Activated CD4-positive, alpha-beta T cell treated with anti-CD3 and anti-CD28 coated beads, Interleukin-2, amount 10 ng/mL, durations not matched to agents 7 days and 5 days (primary cell): ENCODE measurements at regions not wholly inside any gene's neighbourhood (a gene's known extent, or its start where the extent isn't known, plus 50 kb on each side); places are given as distances from the start of the nearest gene placed in this dataset.

ENCODE experiments used
- CTCF ChIA-PET: fragments of 350-600 bp; sonication (Branson Sonifier 250); formaldehyde crosslinking; loops from one replicate; lab custom pipeline; 2021; ENCODE audit warnings: antibody characterized with exemption; lab: Charles Lee
- POLR2A ChIA-PET: fragments of 350-600 bp; sonication (Branson Sonifier 250); formaldehyde crosslinking; loops from one replicate; lab custom pipeline; 2021; ENCODE audit warnings: antibody characterized with exemption; lab: Charles Lee
- DNase-seq: peaks from one replicate; pipeline ENCODE4 v3.0.0-alpha.2; 2020
- H3K27ac Mint-ChIP-seq: one replicate; pipeline ENCODE4 v1.8.0; 2021; ENCODE audit warnings: mild to moderate bottlenecking, moderate library complexity, mixed read lengths
- H3K27me3 Mint-ChIP-seq: one replicate; pipeline ENCODE4 v1.8.0; 2021; ENCODE audit warnings: mixed read lengths
- H3K36me3 Mint-ChIP-seq: one replicate; pipeline ENCODE4 v1.8.0; 2021; ENCODE audit warnings: low read depth, mixed read lengths
- H3K4me1 Mint-ChIP-seq: one replicate; pipeline ENCODE4 v1.8.0; 2021; ENCODE audit warnings: mixed read lengths
- H3K4me3 Mint-ChIP-seq: one replicate; pipeline ENCODE4 v1.8.0; 2021; ENCODE audit warnings: mild to moderate bottlenecking, moderate library complexity, mixed read lengths
- H3K9me3 Mint-ChIP-seq: one replicate; pipeline ENCODE4 v1.8.0; 2021; ENCODE audit warnings: mixed read lengths

DNA sequence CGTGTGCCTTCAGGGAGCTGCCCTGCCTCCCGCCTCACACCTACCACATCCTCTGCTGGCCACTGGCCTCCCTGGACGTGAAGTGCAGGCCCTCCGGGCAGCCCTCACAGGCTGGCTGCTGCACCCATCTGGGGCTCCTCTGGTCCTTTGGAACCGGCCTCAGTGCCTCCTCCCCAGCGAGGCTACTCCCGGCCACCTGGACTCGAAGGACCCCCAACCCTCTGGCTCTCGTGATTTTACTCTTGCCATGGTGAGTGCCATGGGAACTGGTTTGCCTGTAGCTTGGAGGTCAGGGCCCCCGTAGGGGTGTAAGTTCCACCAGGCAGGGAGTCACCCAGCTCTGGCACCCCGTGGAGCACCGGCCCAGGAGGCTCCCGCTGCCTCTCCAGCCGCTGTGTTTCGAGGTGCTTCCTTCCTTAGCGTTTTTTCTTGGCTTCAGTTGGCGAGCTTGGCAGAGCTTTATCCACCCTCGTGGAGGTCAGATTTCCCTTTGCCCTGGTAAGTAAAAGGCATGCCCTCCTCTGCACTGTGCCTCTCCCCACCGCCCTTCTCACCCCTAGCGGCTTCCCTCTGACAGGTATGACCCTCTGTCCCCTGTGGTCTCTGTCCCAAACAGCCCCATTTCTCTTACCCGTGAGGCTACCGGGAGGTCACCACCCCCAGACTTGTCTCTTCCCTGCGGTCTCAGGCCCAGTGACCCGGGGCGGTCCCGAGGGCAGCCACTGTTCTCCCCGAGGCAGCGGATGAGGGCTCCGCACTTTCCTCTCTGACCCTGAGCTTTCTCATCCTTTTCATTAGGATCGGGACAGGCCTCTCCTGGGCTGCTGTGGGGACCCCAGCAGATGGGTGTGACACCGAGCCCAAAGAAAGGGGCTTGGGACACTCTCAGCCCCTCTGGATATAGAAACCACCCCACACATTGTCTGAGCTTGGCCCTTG, 203.1 kb upstream of the C14orf180 start:
- Mint-ChIP-seq H3K4me3 (no peak overlapping the region), H3K27ac (no peak overlapping the region), H3K27me3 (peaks cover 7% of the 10 kb centered on the region), H3K4me1 (no peaks in the 10 kb centered on the region), H3K9me3 (peaks cover 5% of the 10 kb centered on the region), H3K36me3 (peaks cover 3% of the 10 kb centered on the region)
- no peak for DNase-seq
- ChIA-PET POLR2A (no interaction called here), CTCF (interaction anchor here (0.5 kb wide), 1 partner anchor 333 kb away, joined by 3 read pairs; no protein-coding TSS in a partner anchor)

GRCh38 chr14:104377256-104377655, 202.3 kb upstream of the C14orf180 start:
- Mint-ChIP-seq H3K4me1 (no peaks in the 10 kb centered on the region), H3K4me3 (no peak overlapping the region), H3K36me3 (peaks cover 3% of the 10 kb centered on the region), H3K27ac (peak overlapping the region; percentile 69), H3K9me3 (peaks cover 8% of the 10 kb centered on the region), H3K27me3 (peaks cover 11% of the 10 kb centered on the region)
- no peak for DNase-seq
- ChIA-PET CTCF (no interaction called here), POLR2A (no interaction called here)

DNA sequence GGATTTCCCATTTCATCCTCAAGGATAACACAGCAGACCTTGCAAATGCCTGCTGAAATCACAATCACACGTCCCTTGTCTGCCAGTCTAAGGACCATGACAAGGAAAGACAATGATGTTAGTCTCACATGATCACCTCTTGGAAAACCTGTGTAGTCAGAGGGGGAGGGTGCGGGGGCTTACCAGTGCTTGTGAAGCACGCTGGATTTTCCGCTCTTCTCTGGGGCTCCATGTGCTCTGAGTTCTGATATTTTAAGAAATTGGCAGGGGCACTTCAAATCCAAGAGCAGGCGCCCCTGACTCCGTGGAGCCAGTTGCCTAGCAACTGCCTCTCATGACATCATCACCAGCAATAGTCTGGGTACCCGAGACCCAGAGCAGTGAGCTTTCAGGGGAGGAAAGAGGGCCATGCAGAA, 200.9 kb upstream of the C14orf180 start:
- POLR2A ChIA-PET, result no interaction called here
- H3K9me3 Mint-ChIP-seq, result peaks cover 8% of the 10 kb centered on the region
- H3K27me3 Mint-ChIP-seq, result peaks cover 11% of the 10 kb centered on the region
- no peak overlapping the region for H3K27ac Mint-ChIP-seq
- no peak for DNase-seq
- CTCF ChIA-PET, result no interaction called here
- H3K4me3 Mint-ChIP-seq, result no peak overlapping the region
- H3K36me3 Mint-ChIP-seq, result peaks cover 3% of the 10 kb centered on the region
- H3K4me1 Mint-ChIP-seq, result no peaks in the 10 kb centered on the region

GRCh38 chr14:104382361-104383087, 197.0 kb upstream of the C14orf180 start:
- Mint-ChIP-seq H3K4me3 (no peak overlapping the region), H3K9me3 (peaks cover 8% of the 10 kb centered on the region), H3K4me1 (no peaks in the 10 kb centered on the region), H3K36me3 (peaks cover 3% of the 10 kb centered on the region), H3K27me3 (peaks cover 11% of the 10 kb centered on the region), H3K27ac (no peak overlapping the region)
- CTCF ChIA-PET, result no interaction called here
- no peak for DNase-seq
- POLR2A ChIA-PET, result no interaction called here

DNA sequence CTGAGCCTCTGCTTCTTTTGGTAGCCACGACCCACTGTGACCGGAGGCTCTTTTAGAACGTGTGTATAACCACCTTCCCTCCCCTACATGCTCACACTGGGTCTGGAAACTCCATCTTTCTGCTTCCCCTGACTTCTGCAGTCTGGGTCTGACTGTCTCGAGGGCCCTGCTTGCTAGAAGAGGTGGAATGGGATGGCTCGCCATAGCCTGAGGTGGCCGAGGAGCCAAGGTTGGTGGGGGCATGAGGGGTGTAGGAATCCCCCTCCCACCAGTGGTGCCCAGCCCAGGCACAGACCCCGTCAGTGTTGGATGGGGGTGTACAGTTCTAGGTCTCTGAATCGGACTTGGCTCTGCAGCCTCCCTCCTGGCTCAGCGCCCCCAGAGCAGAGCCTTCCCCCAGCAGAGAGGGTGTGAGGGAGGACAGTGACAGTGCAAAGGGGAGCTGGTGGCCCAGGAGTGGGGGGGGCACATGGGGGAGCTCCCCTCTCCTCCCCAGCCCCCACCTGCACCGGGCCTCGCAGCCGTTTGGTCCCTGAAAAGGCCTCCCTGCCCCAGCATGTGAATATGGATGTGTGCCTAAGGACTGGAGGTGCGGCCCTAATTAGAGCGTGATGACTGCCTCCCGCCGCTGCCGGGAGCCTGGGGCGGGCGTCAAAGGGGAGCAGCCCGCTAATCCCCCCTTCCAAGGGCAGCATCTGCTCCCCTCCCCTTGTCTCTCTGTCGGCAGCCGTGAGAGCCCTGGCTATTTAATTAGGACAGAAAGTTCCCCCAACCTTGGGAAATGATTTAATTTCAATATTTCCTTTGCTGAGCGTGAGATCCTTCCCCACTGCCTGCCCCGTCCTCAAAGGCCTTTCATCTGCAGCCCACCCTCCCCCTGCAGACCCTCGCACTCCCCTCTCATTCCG, 196.2 kb upstream of the C14orf180 start:
- Mint-ChIP-seq H3K27me3 (peaks cover 11% of the 10 kb centered on the region), H3K4me3 (no peak overlapping the region), H3K9me3 (peaks cover 8% of the 10 kb centered on the region), H3K36me3 (peaks cover 3% of the 10 kb centered on the region), H3K4me1 (no peaks in the 10 kb centered on the region), H3K27ac (no peak overlapping the region)
- ChIA-PET POLR2A (no interaction called here), CTCF (interaction anchor here (0.5 kb wide), 1 partner anchor 376 kb away, joined by 4 read pairs; no protein-coding TSS in a partner anchor)
- no peak for DNase-seq

DNA sequence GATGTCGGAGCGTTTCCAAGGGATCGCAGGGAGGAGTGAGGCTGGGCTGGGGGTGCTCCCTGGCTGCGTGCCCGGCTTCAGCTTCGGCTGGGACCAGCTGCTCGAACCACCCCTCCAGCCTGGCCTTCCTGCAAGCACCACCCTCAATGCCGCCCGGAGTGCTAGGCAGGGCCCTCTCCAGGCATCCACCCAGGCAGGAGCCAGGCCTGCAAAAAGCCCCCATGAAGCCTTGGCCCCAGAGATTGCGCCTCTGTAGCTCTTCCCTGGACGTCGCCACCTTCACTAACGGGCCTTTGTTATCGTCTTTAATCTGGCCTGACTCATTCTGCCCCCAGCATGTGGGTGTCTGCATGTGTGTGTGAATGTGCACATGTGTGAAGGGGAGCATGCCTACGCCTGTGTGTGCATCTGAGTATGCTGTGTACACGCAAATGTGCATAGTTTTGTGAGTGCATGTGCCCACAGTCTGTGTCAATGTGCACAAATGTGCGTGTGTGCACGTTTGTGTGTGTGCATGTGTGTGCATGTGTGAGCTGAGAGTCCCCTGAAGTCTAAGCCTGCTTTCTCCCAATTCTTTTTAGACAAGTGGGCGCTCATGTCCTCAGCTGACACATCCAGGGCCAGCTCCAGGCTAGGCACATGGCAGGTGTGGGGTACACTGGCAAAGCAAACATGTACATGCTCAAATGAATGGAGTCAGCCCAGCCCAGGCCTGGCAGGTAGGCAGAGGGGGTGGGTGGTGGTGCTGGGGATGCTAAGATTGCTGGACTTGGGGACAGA, 195.4 kb upstream of the C14orf180 start:
- CTCF ChIA-PET, result interaction anchor here (0.5 to 1.2 kb wide), 2 partner anchors 60 to 377 kb away, joined by 3 to 4 read pairs; no protein-coding TSS in a partner anchor
- H3K36me3 Mint-ChIP-seq, result peaks cover 3% of the 10 kb centered on the region

DNA sequence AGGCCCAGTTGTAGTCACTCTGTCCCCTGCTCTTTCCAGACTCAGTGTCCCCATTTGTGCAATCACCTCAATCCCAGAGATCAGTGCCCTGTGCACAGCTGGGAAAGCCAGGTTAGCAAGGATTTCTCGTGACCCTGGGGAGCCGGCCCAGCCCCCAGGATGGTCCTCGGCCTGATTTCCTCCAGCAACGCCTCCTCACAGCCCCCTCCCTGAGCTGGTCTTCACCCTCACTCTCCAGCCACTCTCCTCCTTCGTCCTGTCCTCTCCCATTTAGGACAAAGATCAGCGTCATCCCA, 194.8 kb upstream of the C14orf180 start:
- no peak for DNase-seq
- Mint-ChIP-seq H3K9me3 (peaks cover 8% of the 10 kb centered on the region), H3K27me3 (peaks cover 11% of the 10 kb centered on the region), H3K27ac (no peak overlapping the region), H3K36me3 (peaks cover 3% of the 10 kb centered on the region), H3K4me3 (no peak overlapping the region), H3K4me1 (peaks cover 9% of the 10 kb centered on the region)
- ChIA-PET POLR2A (no interaction called here), CTCF (interaction anchor here (1.2 kb wide), 1 partner anchor 59 kb away, joined by 3 read pairs; no protein-coding TSS in a partner anchor)

More for the DNA sequence above, 195.4 kb upstream of the C14orf180 start:
- H3K27me3 Mint-ChIP-seq, result peaks cover 11% of the 10 kb centered on the region
- H3K4me1 Mint-ChIP-seq, result peaks cover 5% of the 10 kb centered on the region
- POLR2A ChIA-PET, result no interaction called here
- DNase-seq, result no peak
- peaks cover 8% of the 10 kb centered on the region for H3K9me3 Mint-ChIP-seq
- no peak overlapping the region for H3K27ac Mint-ChIP-seq
- no peak overlapping the region for H3K4me3 Mint-ChIP-seq

GRCh38 chr14:104385111-104385510, 194.5 kb upstream of the C14orf180 start:
- CTCF ChIA-PET, result interaction anchor here (1.2 kb wide), 1 partner anchor 59 kb away, joined by 3 read pairs; no protein-coding TSS in a partner anchor
- Mint-ChIP-seq H3K36me3 (peaks cover 3% of the 10 kb centered on the region), H3K4me3 (no peak overlapping the region), H3K27ac (no peak overlapping the region), H3K27me3 (peaks cover 11% of the 10 kb centered on the region), H3K9me3 (peaks cover 8% of the 10 kb centered on the region), H3K4me1 (peaks cover 12% of the 10 kb centered on the region)
- POLR2A ChIA-PET, result no interaction called here
- no peak for DNase-seq

GRCh38 chr14:104385531-104386101, 193.9 kb upstream of the C14orf180 start:
- H3K4me3 Mint-ChIP-seq, result no peak overlapping the region
- H3K27me3 Mint-ChIP-seq, result peaks cover 7% of the 10 kb centered on the region
- POLR2A ChIA-PET, result no interaction called here
- H3K27ac Mint-ChIP-seq, result no peak overlapping the region
- H3K4me1 Mint-ChIP-seq, result peaks cover 17% of the 10 kb centered on the region
- CTCF ChIA-PET, result interaction anchor here (1.2 kb wide), 1 partner anchor 58 kb away, joined by 3 read pairs; no protein-coding TSS in a partner anchor
- peaks cover 8% of the 10 kb centered on the region for H3K9me3 Mint-ChIP-seq
- peaks cover 3% of the 10 kb centered on the region for H3K36me3 Mint-ChIP-seq
- DNase-seq, result no peak

DNA sequence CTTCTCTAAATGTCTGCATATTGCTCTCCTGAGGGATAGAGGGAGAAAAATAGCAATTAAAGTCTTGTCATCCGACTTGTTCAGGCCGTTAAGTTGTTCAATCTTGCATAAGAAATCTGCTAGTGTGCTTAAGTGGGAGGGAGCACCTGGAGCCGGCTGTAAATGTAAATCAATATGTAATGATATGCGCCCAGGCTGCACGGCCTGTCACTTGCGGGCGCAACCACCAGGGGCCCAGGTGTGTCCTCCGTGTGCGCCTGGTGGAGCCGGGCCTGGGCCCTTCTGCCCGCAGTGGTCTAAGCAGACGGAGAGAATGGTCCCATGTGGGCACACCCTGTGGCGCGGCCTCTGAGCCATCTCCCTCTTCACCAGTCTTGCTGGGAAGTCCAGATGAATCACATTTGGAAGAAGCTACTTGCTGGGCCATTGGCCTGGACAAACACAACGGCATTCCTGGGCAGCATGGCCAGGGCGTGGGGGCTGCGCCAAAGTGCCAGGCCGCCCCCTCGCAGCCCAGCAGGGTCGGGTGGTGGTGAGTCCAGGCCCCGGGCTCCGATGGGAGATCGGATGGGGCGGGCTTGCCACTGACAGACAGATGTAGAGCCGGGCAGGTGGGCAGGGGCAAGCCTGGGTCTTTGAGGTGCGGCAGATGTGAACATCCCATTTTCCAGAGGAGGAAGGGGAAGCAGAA, 193.3 kb upstream of the C14orf180 start:
- peaks cover 4% of the 10 kb centered on the region for H3K9me3 Mint-ChIP-seq
- no peak overlapping the region for H3K4me3 Mint-ChIP-seq
- ChIA-PET CTCF (no interaction called here), POLR2A (no interaction called here)
- H3K36me3 Mint-ChIP-seq, result peaks cover under 1% of the 10 kb centered on the region
- peaks cover 5% of the 10 kb centered on the region for H3K27me3 Mint-ChIP-seq
- no peak overlapping the region for H3K27ac Mint-ChIP-seq
- peaks cover 22% of the 10 kb centered on the region for H3K4me1 Mint-ChIP-seq
- no peak for DNase-seq
